ENCODE measurements at regions not wholly inside any gene's neighbourhood (a gene's known extent, or its start where the extent isn't known, plus 50 kb on each side); places are given as distances from the start of the nearest gene placed in this dataset.

GRCh38 chr10:76733441-76733936, 904.1 kb downstream of the KCNMA1 start:
- DNase-seq (ENCODE audit: low spot score), result no peak

GRCh38 chr10:76732306-76732705, 905.3 kb downstream of the KCNMA1 start:
- no peak for DNase-seq (ENCODE audit: low spot score)

- DNase-seq (ENCODE audit: low spot score), result no peak
Measured at GRCh38 chr10:76729841-76730487, 907.6 kb downstream of the KCNMA1 start.

GRCh38 chr10:76729346-76729745, 908.3 kb downstream of the KCNMA1 start:
- no peak for DNase-seq (ENCODE audit: low spot score)

GRCh38 chr10:76727038-76727437, 910.6 kb downstream of the KCNMA1 start:
- no peak for DNase-seq (ENCODE audit: low spot score)

- DNase-seq (ENCODE audit: low spot score), result no peak
Measured at GRCh38 chr10:76723844-76724243, 913.8 kb downstream of the KCNMA1 start.

- DNase-seq (ENCODE audit: low spot score), result no peak
Measured at GRCh38 chr10:76721891-76722505, 915.6 kb downstream of the KCNMA1 start.

- DNase-seq (ENCODE audit: low spot score), result no peak
Measured at GRCh38 chr10:76719006-76719405, 918.6 kb downstream of the KCNMA1 start.

- DNase-seq (ENCODE audit: low spot score), result no peak
Measured at GRCh38 chr10:76717141-76717540, 920.5 kb downstream of the KCNMA1 start.

GRCh38 chr10:76711222-76711997, 926.2 kb downstream of the KCNMA1 start:
- no peak for DNase-seq (ENCODE audit: low spot score)

GRCh38 chr10:76700241-76700640, 937.4 kb downstream of the KCNMA1 start:
- DNase-seq (ENCODE audit: low spot score), result no peak

GRCh38 chr10:76697923-76698322, 939.7 kb downstream of the KCNMA1 start:
- no peak for DNase-seq (ENCODE audit: low spot score)

- DNase-seq (ENCODE audit: low spot score), result no peak
Measured at GRCh38 chr10:76695069-76695468, 942.5 kb downstream of the KCNMA1 start.

GRCh38 chr10:76686201-76686600, 951.4 kb downstream of the KCNMA1 start:
- DNase-seq (ENCODE audit: low spot score), result no peak

GRCh38 chr10:76684968-76685367, 952.6 kb downstream of the KCNMA1 start:
- no peak for DNase-seq (ENCODE audit: low spot score)

- no peak for DNase-seq (ENCODE audit: low spot score)
Measured at GRCh38 chr10:76681153-76681552, 956.5 kb downstream of the KCNMA1 start.

- DNase-seq (ENCODE audit: low spot score), result no peak
Measured at GRCh38 chr10:76679030-76679429, 958.6 kb downstream of the KCNMA1 start.

- DNase-seq (ENCODE audit: low spot score), result no peak
Measured at GRCh38 chr10:76675951-76676587, 961.5 kb downstream of the KCNMA1 start.

- DNase-seq (ENCODE audit: low spot score), result no peak
Measured at GRCh38 chr10:76675561-76675950, 962.1 kb downstream of the KCNMA1 start.

GRCh38 chr10:76667408-76668370, 969.9 kb downstream of the KCNMA1 start:
- no peak for DNase-seq (ENCODE audit: low spot score)

GRCh38 chr10:76666891-76667290, 970.7 kb downstream of the KCNMA1 start:
- DNase-seq (ENCODE audit: low spot score), result no peak

All from CD4-positive, alpha-beta T cell treated with Interleukin-6 at 100 ng/mL for 8 hours (primary cell).